Ishikawa (cell line): ENCODE measurements at regions not wholly inside any gene's neighbourhood (a gene's known extent, or its start where the extent isn't known, plus 50 kb on each side); places are given as distances from the start of the nearest gene placed in this dataset.

Source experiments
- CEBPB ChIP-seq: IDR thresholded peaks from 2 replicates; pipeline ENCODE4 v1.6.1; 2012
- CREB1 ChIP-seq: IDR thresholded peaks from 2 replicates; pipeline ENCODE4 v1.6.1; 2012; ENCODE audit warnings: low read depth
- EGR1 ChIP-seq: IDR thresholded peaks from 2 replicates; pipeline ENCODE4 v1.6.1; 2012
- EP300 ChIP-seq: IDR thresholded peaks from 2 replicates; pipeline ENCODE4 v1.6.1; 2012; ENCODE audit warnings: borderline replicate concordance
- FOXM1 ChIP-seq: IDR thresholded peaks from 2 replicates; pipeline ENCODE4 v1.6.1; 2012; ENCODE audit warnings: low read depth, borderline replicate concordance
- MAX ChIP-seq: IDR thresholded peaks from 2 replicates; pipeline ENCODE4 v1.6.1; 2012
- NFIC ChIP-seq: IDR thresholded peaks from 2 replicates; pipeline ENCODE4 v1.6.1; 2012
- RAD21 ChIP-seq: IDR thresholded peaks from 2 replicates; pipeline ENCODE4 v1.6.1; 2012; ENCODE audit warnings: low read depth
- REST ChIP-seq: IDR thresholded peaks from 2 replicates; pipeline ENCODE4 v1.6.1; 2012; ENCODE audit warnings: low read depth, mild to moderate bottlenecking
- TAF1 ChIP-seq: IDR thresholded peaks from 2 replicates; pipeline ENCODE4 v1.6.1; 2012; ENCODE audit warnings: low read depth, mild to moderate bottlenecking
- TCF12 ChIP-seq: IDR thresholded peaks from 2 replicates; pipeline ENCODE4 v1.6.1; 2012; ENCODE audit warnings: low read depth
- TEAD4 ChIP-seq: IDR thresholded peaks from 2 replicates; pipeline ENCODE4 v1.6.1; 2012
- USF1 ChIP-seq: IDR thresholded peaks from 2 replicates; pipeline ENCODE4 v1.6.1; 2012
- YY1 ChIP-seq: IDR thresholded peaks from 2 replicates; pipeline ENCODE4 v1.6.1; 2012; ENCODE audit warnings: low read depth
- ZBTB7A ChIP-seq: IDR thresholded peaks from 2 replicates; pipeline ENCODE4 v1.6.1; 2012; ENCODE audit warnings: low read depth

GRCh38 chr2:215758691-215759090, 254.7 kb downstream of the MREG start:
- TF ChIP-seq EGR1, result no peak
- no peak for TF ChIP-seq TAF1

- TF ChIP-seq YY1 (no peak), CEBPB (no peak)
Measured at GRCh38 chr2:215756346-215756730, 257.0 kb downstream of the MREG start.

GRCh38 chr2:215755641-215756345, 257.6 kb downstream of the MREG start:
- TF ChIP-seq TEAD4, result no peak
- TF ChIP-seq ZBTB7A, result no peak
- no peak for TF ChIP-seq NFIC
- no peak for TF ChIP-seq CEBPB
- TF ChIP-seq FOXM1, result no peak
- no peak for TF ChIP-seq USF1
- TF ChIP-seq EP300, result no peak
- no peak for TF ChIP-seq MAX
- no peak for TF ChIP-seq EGR1
- TF ChIP-seq TAF1, result no peak
- TF ChIP-seq RAD21, result no peak
- no peak for TF ChIP-seq REST
- TF ChIP-seq TCF12, result no peak
- no peak for TF ChIP-seq YY1
- no peak for TF ChIP-seq CREB1

GRCh38 chr2:215754546-215754945, 258.8 kb downstream of the MREG start:
- TF ChIP-seq EP300, result no peak
- TF ChIP-seq TAF1, result no peak
- TF ChIP-seq REST, result no peak
- no peak for TF ChIP-seq TCF12
- no peak for TF ChIP-seq EGR1
- no peak for TF ChIP-seq MAX
- TF ChIP-seq USF1, result no peak
- no peak for TF ChIP-seq CEBPB
- TF ChIP-seq CREB1, result no peak
- TF ChIP-seq YY1, result no peak
- TF ChIP-seq TEAD4, result no peak

GRCh38 chr2:215753808-215754207, 259.5 kb downstream of the MREG start:
- TF ChIP-seq USF1, result no peak
- no peak for TF ChIP-seq YY1
- no peak for TF ChIP-seq RAD21
- no peak for TF ChIP-seq MAX
- no peak for TF ChIP-seq REST
- TF ChIP-seq NFIC, result no peak
- TF ChIP-seq TAF1, result no peak
- TF ChIP-seq FOXM1, result no peak
